Superior temporal gyrus (tissue), 1 donor: ENCODE measurements at regions not wholly inside any gene's neighbourhood (a gene's known extent, or its start where the extent isn't known, plus 50 kb on each side); places are given as distances from the start of the nearest gene placed in this dataset.
A peak's percentile ranks its signal among the peaks of the same experiment; 100 is the strongest.

Source experiments
- DNase-seq: peaks from one replicate; pipeline ENCODE4 v3.0.0-alpha.2; 2016; ENCODE audit errors: extremely low spot score

DNA sequence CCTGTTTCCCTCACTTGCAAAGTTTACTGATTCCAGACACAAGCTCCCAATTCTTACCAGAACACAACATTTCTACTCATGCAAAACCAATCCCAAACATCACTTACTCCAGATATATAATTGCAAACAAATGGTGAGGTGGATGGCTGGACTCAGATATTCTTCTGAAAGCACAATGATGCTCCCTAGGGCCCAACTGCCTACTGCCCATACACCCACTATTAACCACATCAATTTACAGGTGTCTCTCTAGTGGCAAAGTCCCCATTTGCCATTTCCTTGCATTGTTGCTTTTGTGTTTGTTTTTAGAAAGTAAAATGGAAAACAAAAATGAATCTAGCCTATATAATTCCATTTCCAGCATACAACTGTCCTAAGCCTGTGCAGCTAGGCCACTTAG is 320.9 kb upstream of the PRDM1 start:
- no peak for DNase-seq

GRCh38 chr6:105764315-105764714 is 321.8 kb upstream of the PRDM1 start:
- no peak for DNase-seq

DNA sequence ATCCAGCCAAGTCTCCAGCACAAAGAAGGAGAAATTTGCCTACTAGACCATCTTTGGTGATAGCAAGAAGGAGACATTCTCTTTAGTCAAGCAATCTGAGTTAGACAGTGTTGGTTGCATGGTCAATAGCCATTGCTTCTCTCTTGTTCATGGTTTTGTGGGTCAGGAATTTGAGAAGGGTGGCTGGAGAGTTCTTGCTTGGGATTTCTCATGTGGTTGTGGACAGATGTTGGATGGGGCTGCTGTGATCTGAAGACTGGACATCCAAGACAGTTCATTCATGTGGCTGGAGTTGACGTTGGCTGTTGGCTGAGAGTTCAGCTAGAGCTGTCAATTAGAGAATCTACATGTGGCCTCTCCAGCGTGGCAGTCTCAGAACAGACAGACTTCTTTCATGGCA is 322.3 kb upstream of the PRDM1 start:
- DNase-seq, result no peak

- no peak for DNase-seq
Observed at GRCh38 chr6:105760746-105761145, 325.4 kb upstream of the PRDM1 start.

GRCh38 chr6:105759946-105760345 is 326.2 kb upstream of the PRDM1 start:
- DNase-seq, result no peak

GRCh38 chr6:105759015-105759414 is 327.1 kb upstream of the PRDM1 start:
- no peak for DNase-seq

- DNase-seq, result no peak
Observed at GRCh38 chr6:105757512-105758200, 328.5 kb upstream of the PRDM1 start.

GRCh38 chr6:105755885-105756284 is 330.3 kb upstream of the PRDM1 start:
- no peak for DNase-seq

- peak; percentile 57 for DNase-seq
Observed at GRCh38 chr6:105753620-105754211, 332.4 kb upstream of the PRDM1 start.

- DNase-seq, result no peak
Observed at GRCh38 chr6:105753207-105753606, 332.9 kb upstream of the PRDM1 start.

DNA sequence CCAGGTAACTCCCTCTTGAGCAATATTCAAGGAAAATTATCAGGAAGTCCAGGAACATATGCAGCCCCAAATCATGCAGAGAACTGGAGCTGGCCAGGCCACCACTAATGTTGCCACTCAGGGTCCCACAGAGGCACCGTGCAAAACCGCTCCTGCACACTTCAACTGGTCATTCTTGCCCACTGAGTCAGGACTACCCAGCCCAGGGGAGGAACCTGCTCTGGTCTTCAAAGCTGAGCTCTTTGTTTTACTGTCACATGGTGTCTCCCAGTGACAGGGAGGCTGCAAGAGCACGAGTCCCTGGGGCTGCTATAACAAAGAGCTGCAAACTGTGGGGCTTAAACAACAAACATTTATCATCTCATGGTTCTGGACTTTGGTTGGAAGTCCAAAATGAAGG is 336.0 kb upstream of the PRDM1 start:
- no peak for DNase-seq

DNA sequence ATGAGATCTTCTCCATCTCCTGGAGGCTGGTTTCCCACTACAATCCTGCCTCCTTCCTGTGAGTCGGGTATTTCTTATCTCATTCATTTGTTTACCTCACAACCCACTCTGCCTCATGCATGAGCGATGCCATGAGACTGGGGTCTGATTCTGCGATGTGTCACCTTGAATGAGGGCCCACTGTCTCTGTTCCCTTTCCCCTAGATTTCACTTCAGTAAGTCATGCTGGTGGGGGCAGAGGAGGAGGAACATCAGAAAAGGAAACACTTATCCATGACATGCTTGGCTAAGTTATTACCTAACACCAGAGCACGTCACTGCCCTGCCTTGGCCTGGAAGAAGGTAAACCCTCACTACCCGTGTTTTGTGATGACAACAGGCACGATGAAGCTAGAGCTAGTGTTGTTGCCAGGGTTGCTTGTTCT is 337.4 kb upstream of the PRDM1 start:
- DNase-seq, result no peak

GRCh38 chr6:105747823-105748405 is 338.2 kb upstream of the PRDM1 start:
- DNase-seq, result no peak

DNA sequence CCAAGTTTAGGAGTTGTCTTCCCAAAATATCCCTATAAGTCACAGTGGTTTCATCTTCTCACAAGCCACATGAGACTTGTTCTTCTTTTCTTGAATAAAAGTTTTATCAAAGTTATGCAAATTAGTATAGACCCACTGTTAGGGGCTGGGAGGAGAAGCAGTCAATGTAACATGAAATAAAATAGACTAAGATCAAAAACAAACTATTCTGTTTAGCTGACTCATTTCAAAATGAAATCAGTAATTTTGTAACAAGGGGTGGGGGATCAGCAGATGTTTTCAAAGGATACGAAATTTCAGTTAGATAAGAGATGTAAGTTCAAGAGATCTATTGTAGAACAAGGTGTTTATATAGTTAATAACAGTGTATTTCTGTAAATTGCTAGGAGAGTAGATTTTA is 339.6 kb upstream of the PRDM1 start:
- DNase-seq, result no peak

GRCh38 chr6:105746130-105746505 is 340.0 kb upstream of the PRDM1 start:
- DNase-seq, result no peak

DNA sequence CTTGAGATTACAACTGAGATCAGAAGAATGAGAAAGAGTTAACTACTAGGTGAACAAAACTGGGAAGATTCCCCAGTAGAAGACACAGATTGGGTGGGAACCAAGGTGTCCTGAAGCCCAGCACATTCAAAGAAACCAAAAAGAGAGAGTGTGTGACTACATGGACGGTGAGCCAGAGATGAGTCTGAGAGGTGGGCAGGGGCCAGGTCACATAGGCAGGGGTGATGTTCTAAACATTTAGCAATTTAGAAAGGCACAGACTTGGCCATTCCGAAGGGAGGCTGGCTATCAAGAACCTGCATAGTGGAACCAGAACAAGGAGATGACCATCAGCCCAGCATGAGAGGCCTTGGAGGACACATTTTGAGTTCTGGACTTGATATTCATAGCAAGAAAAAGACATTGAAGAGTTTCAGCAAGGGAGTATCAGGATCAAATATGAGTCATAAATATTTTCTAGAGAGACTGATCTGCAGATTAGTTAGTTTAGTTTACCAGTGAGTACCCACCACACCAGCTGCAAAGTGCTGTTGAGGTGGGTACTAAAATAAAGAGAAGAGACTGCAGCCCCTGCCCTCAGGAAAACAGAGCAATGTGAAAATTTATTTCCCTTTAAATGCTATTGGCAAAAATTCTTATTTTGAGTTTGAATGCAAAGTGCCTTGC is 340.5 kb upstream of the PRDM1 start:
- no peak for DNase-seq

DNA sequence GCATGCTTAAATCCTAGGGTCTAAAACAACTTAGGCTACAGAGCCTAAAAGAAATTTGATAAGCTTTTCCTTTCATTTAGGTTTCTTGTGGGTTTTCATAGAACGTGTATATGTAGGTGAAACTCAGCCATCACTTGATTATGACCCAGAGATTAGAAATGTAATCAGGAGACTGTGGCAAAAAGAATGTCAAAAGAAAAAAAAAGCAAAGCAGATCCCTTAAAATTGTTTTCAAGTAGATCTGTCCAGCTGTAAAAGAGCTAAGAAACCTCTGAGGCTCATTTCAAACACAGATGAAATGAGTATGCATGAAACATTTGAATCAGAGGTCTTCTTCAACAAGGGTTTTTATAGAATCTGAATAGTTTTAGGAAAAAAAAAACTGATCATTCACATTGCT is 341.3 kb upstream of the PRDM1 start:
- DNase-seq, result no peak

DNA sequence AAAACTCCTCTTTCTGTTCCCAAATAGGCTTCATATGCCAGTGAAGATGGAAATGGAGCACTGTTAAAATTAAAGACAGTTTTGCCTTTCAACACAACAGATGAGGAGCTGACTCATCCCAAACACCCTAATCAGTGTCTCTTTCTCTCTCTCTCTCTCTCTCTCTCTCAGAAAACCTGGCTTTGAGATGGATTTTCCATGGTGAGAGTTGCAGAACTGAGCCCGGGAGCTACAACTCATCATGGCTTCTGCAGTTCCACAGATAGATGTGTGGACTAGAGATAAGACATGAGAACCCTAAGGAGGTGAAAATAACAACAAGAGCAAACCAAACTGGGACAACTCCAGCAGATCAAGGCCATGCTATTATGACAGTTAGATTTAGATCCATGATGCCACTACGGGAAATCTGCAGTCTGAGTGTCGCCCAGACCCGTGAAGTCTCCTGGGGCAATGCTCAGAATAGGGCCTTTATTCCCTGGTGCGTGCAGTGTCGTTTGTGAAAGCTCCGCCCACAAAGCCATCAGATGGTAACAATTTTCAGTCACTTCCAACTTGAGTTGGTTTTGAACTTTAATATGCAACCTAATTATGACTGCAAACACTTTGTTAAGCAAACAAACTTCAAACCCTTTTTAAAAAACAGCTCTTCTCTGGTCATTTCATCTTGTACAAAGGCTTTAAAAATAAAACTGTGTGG is 338.2 kb upstream of the PREP start:
- peak; percentile 71 for DNase-seq

DNA sequence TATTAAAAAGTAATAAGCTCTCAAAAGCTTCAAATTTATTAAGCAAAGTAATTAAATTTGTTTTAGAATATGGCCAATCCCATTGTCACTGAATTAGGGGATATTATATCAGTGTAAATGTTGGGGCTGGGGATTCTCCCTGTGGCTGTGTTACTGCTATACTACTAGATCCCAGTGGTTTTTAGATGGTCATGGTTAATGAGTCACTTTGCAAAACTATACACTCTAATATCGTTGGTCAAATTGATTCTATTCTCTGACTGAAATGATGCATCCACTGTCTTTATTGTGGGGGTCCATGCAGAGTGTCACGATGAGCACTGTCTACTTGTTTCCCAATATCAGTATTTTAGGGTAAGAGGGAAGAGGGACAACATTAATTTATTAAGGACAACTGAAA is 336.9 kb upstream of the PREP start:
- DNase-seq, result no peak

GRCh38 chr6:105733556-105734162 is 330.8 kb upstream of the PREP start:
- peak; percentile 58 for DNase-seq

DNA sequence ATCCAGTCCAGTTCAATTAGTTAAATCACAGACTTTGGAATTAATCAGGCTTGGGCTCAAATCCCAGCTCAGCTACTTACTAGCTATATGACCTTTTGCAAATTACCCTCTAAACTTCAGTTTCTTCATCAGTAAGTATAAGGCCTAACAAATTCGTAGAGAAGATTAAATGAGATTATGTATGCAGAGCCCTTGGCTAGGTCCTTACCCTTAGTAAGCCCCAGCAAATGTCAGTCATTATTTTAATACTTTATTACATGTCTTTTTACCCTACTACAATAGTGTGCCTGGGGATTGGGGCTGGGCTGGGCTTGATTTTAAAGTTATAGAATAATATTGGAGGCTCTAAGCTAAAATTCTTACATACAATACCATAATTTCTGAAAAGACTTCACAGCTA is 326.1 kb upstream of the PREP start:
- DNase-seq, result no peak
